ENCODE measurements at regions not wholly inside any gene's neighbourhood (a gene's known extent, or its start where the extent isn't known, plus 50 kb on each side); places are given as distances from the start of the nearest gene placed in this dataset.

DNA sequence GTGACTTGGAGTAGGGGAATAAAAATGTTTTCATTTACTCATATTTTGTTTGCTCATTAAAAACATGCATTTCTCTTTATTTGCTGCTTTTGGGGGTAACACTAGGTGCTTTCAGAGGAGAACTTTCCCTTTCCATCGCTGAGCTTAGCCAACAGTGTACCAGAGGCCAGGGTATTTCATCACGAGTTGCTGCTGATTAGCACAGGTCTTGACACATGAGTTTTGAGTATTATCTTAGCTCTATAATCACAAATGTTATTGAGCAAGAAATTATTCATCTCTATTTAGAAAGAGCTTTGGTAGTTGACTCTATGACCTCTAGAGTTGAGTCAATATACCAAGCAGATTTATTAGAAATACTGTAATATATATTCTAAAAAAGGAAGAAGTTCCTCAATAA is 375.9 kb downstream of the NXPH1 start:
- H3K4me3 ChIP-seq (replicated peaks in 1 of 2; ENCODE audit: low read depth in 2 of 2, low read length in 2 of 2), result no peak overlapping the region
- DNase-seq (ENCODE audit: low read depth in 2 of 2), result no peak
- TF ChIP-seq, protein P1, sequence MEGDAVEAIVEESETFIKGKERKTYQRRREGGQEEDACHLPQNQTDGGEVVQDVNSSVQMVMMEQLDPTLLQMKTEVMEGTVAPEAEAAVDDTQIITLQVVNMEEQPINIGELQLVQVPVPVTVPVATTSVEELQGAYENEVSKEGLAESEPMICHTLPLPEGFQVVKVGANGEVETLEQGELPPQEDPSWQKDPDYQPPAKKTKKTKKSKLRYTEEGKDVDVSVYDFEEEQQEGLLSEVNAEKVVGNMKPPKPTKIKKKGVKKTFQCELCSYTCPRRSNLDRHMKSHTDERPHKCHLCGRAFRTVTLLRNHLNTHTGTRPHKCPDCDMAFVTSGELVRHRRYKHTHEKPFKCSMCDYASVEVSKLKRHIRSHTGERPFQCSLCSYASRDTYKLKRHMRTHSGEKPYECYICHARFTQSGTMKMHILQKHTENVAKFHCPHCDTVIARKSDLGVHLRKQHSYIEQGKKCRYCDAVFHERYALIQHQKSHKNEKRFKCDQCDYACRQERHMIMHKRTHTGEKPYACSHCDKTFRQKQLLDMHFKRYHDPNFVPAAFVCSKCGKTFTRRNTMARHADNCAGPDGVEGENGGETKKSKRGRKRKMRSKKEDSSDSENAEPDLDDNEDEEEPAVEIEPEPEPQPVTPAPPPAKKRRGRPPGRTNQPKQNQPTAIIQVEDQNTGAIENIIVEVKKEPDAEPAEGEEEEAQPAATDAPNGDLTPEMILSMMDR (IDR thresholded peaks at IDR 0.05; ENCODE audit: low read depth, low read length), result no peak

DNA sequence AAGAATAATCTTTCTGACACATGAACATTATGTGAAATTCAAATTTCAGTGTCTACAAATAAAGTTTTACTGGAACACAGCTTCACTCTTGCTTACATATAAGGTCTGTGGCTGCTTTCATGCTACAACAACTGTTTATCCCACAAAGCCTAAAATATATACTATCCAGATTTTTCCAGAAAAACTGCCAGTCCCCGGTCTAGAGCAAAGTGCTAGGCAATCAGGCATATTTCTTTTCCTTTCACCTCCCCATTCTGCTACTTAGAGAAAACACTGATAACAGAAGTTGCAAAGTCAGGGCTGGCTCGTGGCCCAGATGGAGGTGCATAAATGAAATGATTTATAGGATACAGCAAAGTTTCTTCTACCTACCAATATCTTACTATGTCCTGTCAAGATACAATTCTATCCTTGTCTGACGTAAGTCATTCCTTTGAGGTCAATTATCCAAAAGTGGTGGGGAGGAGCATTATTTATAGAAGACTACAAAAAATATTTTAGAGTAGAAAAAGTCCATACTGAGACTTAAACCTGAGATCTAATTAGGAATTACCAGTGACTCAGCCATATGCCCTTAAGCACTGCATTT is 384.1 kb downstream of the NXPH1 start:
- H3K4me3 ChIP-seq (replicated peaks in 1 of 2; ENCODE audit: low read depth in 2 of 2, low read length in 2 of 2), result no peak overlapping the region
- DNase-seq (ENCODE audit: low read depth in 2 of 2), result no peak
- TF ChIP-seq, protein P1 (IDR thresholded peaks at IDR 0.05; ENCODE audit: low read depth, low read length), result no peak

DNA sequence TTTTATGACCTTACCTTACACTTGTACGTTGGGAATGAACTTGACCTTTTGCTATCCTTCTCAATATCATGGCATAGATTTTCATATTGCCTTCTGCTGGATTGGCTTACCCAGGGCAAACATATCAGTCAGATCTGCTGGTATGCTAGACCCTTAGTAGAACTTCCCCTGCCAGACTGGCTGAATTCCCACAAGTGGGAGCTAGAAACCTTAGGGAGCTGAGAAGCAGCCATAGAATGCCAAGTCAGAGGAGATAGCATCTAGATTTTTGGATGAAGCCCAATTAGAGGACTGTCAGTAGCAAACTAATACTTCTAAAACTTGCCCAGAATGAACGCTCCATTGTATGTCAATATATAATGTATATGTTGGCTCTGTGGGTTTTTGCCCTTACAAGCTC is 385.0 kb downstream of the NXPH1 start:
- no peak for DNase-seq (ENCODE audit: low read depth in 2 of 2)
- TF ChIP-seq, protein P1 (IDR thresholded peaks at IDR 0.05; ENCODE audit: low read depth, low read length), result no peak
- H3K4me3 ChIP-seq (replicated peaks in 1 of 2; ENCODE audit: low read depth in 2 of 2, low read length in 2 of 2), result no peak overlapping the region

DNA sequence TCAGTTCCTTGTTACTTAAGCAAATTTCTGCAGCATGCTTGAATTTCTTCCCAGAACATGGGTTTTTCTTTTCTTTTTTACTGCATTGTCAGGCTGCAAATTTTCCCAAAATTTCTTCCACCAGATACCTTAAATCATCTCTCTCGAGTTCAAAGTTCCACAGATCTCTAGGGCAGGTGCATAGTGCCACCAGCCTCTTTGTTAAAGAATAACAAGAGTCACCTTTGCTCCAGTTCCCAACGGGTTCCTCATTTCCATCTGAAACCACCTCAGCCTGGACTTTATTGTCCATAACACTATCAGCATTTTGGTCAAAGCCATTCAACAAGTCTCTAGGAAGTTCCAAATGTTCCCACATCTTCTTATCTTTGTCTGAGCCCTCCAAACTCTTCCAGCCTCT is 389.2 kb downstream of the NXPH1 start:
- no peak for DNase-seq (ENCODE audit: low read depth in 2 of 2)
- TF ChIP-seq, protein P1 (IDR thresholded peaks at IDR 0.05; ENCODE audit: low read depth, low read length), result no peak
- H3K4me3 ChIP-seq (replicated peaks in 1 of 2; ENCODE audit: low read depth in 2 of 2, low read length in 2 of 2), result no peak overlapping the region

DNA sequence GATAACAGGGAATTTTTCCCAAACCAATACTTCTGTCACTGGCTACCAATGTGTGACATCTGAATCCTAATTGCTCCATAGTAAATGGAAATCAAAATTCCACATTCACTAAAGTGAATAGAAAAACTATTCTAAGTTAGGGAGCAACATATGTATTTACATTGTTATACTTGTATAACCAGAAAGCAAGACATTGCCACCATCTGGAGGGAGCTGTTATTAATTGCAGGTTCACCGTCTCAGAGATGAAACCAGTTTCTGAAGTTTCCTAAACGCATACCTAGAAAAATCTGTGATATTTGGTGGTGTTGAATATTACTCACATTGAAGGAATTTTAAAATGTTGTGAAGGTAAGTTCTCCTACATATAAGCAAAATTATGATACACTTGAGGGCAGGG is 390.1 kb downstream of the NXPH1 start:
- no peak overlapping the region for H3K4me3 ChIP-seq (replicated peaks in 1 of 2; ENCODE audit: low read depth in 2 of 2, low read length in 2 of 2)
- no peak for DNase-seq (ENCODE audit: low read depth in 2 of 2)
- TF ChIP-seq, protein P1 (IDR thresholded peaks at IDR 0.05; ENCODE audit: low read depth, low read length), result no peak

DNA sequence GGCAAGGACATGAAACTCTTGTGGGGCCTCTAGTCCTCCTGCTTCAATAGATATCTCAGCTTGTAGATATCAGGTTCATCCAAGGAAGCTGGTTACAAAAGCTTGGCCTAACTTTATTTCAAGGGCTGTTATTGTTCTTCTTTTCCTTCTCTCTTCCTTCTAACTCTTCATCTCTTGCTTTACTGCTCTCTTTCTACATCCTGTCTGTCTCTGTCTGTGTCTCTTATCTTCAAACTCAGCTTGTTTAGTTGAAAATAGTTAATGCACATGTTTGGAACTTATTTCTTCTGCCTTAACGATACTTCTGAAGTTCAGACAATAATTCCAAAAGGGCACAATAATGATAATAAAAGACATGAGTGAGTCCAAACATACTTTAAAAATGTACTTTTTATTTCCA is 393.9 kb downstream of the NXPH1 start:
- no peak overlapping the region for H3K4me3 ChIP-seq (replicated peaks in 1 of 2; ENCODE audit: low read depth in 2 of 2, low read length in 2 of 2)
- DNase-seq (ENCODE audit: low read depth in 2 of 2), result no peak
- TF ChIP-seq, protein P1 (IDR thresholded peaks at IDR 0.05; ENCODE audit: low read depth, low read length), result no peak

DNA sequence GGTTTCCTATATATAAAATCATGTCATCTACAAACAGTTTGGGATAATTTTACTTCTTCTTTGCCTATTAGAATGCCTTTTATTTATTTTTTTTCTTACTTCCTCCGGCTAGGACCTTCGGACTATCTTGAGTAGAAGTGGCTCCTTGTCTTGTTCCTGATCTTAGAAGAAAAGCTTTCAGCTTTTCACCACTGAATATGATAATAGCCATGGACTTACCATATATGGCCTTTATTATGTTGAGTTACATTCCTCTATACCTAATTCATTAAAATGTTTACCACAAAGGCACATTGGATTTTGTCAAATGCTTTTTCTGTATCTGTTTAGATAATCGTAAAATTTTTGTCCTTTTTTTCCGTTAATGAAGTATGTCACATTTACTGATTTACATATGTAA is 395.7 kb downstream of the NXPH1 start:
- no peak overlapping the region for H3K4me3 ChIP-seq (replicated peaks in 1 of 2; ENCODE audit: low read depth in 2 of 2, low read length in 2 of 2)
- DNase-seq (ENCODE audit: low read depth in 2 of 2), result no peak
- TF ChIP-seq, protein P1 (IDR thresholded peaks at IDR 0.05; ENCODE audit: low read depth, low read length), result no peak

Measured in cardiac fibroblast (primary cell).